H1 (cell line): ENCODE measurements at regions not wholly inside any gene's neighbourhood (a gene's known extent, or its start where the extent isn't known, plus 50 kb on each side); places are given as distances from the start of the nearest gene placed in this dataset.

ENCODE experiments used
- CTCF ChIA-PET: fragments of 300-600 bp; sonication (Branson Sonifier 250); formaldehyde crosslinking; loops from one replicate; lab custom pipeline; 2021; ENCODE audit not compliant: partially characterized antibody; lab: Charles Lee
- POLR2A ChIA-PET: fragments of 300-600 bp; sonication (Branson Sonifier 250); formaldehyde crosslinking; loops from one replicate; lab custom pipeline; 2021; ENCODE audit warnings: inconsistent platforms; ENCODE audit not compliant: partially characterized antibody; lab: Charles Lee
- DNase-seq, 2 experiments: peaks; one replicate each; pipeline versions ENCODE4 v3.0.0 to v3.0.0-alpha.2; 2010 to 2022; ENCODE audit warnings: low spot score in 2 of 2, low read depth in 1 of 2, mixed read lengths in 1 of 2
- FAIRE-seq: peaks from 2 replicates; lab custom pipeline; 2011; peaks lifted over from hg19 to GRCh38; lab: Jason Lieb, UNC
- H2AFZ ChIP-seq: 2 replicates; pipeline ENCODE4 v1.8.1; 2012; ENCODE audit warnings: low read length, inconsistent platforms
- H2AK5ac ChIP-seq: 2 replicates; pipeline ENCODE4 v1.6.1; 2013; ENCODE audit warnings: low read depth, low read length
- H2BK120ac ChIP-seq: replicated peaks from 2 replicates; pipeline ENCODE3; 2013; ENCODE audit warnings: low read depth, low read length, inconsistent platforms
- H2BK12ac ChIP-seq: 2 replicates; pipeline ENCODE4 v1.6.1; 2013; ENCODE audit warnings: low read depth, low read length
- H2BK15ac ChIP-seq: 2 replicates; pipeline ENCODE4 v1.6.1; 2013; ENCODE audit warnings: low read length
- H2BK20ac ChIP-seq: 2 replicates; pipeline ENCODE4 v1.6.1; 2013; ENCODE audit warnings: low read length
- H2BK5ac ChIP-seq: 2 replicates; pipeline ENCODE4 v1.6.1; 2013; ENCODE audit warnings: low read depth, low read length
- H3K14ac ChIP-seq: 2 replicates; pipeline ENCODE4 v1.6.1; 2013; ENCODE audit warnings: inconsistent platforms; ENCODE audit not compliant: insufficient read length
- H3K18ac ChIP-seq: 2 replicates; pipeline ENCODE4 v1.6.1; 2013; ENCODE audit warnings: low read length; ENCODE audit errors: extremely low read depth
- H3K23ac ChIP-seq: 2 replicates; pipeline ENCODE4 v1.6.1; 2013; ENCODE audit warnings: inconsistent platforms; ENCODE audit not compliant: insufficient read length
- H3K23me2 ChIP-seq: 2 replicates; pipeline ENCODE4 v1.6.1; 2013; ENCODE audit warnings: low read depth, low read length
- H3K27ac ChIP-seq: 2 replicates; pipeline ENCODE4 v1.6.1; 2011; ENCODE audit warnings: low read depth, low read length, inconsistent platforms
- H3K27me3 ChIP-seq, 4 experiments: replicated peaks in 1 of 4; 1 replicate in 1 of 4; 2 replicates in 3 of 4; pipeline versions ENCODE4 v1.6.1 to v1.8.1; 2011 to 2013; ENCODE audit warnings: low read length in 3 of 4, mild to moderate bottlenecking in 3 of 4, inconsistent platforms in 2 of 4, mixed read lengths in 2 of 4, moderate library complexity in 1 of 4; ENCODE audit not compliant: control insufficient read depth in 3 of 4, insufficient read depth in 3 of 4; ENCODE audit errors: extremely low read depth in 1 of 4
- H3K36me3 ChIP-seq, 4 experiments: 2 replicates each; pipeline versions ENCODE4 v1.6.1 to v1.8.1; 2011 to 2013; ENCODE audit warnings: mild to moderate bottlenecking in 4 of 4, low read length in 3 of 4, moderate library complexity in 2 of 4, control low read depth in 1 of 4, inconsistent platforms in 1 of 4; ENCODE audit not compliant: insufficient read depth in 4 of 4, control insufficient read depth in 2 of 4
- H3K4ac ChIP-seq: replicated peaks from 2 replicates; pipeline ENCODE3; 2013; ENCODE audit warnings: low read length, low read depth, mixed read lengths, inconsistent platforms; ENCODE audit not compliant: insufficient read length
- H3K4me1 ChIP-seq, 4 experiments: replicated peaks in 1 of 4; 1 replicate in 1 of 4; 2 replicates in 3 of 4; pipeline versions ENCODE4 v1.6.1 to v1.8.1; 2011 to 2013; ENCODE audit warnings: low read length in 3 of 4, inconsistent platforms in 2 of 4, mixed read lengths in 1 of 4; ENCODE audit not compliant: insufficient read depth in 4 of 4, control insufficient read depth in 3 of 4
- H3K4me2 ChIP-seq, 2 experiments: 2 replicates each; pipeline versions ENCODE4 v1.6.1 to v1.8.1; 2011 to 2013; ENCODE audit warnings: low read depth in 2 of 2, low read length in 2 of 2, control low read depth in 1 of 2, inconsistent platforms in 1 of 2, mild to moderate bottlenecking in 1 of 2; ENCODE audit not compliant: insufficient read depth in 1 of 2
- H3K4me3 ChIP-seq, 4 experiments: fragments of 200-600, 300-600 bp in 1 of 4; sonication (generic), shearing (Covaris generic), sonication (Bioruptor Twin) in 1 of 4; 2 replicates each; pipeline versions ENCODE4 v1.5.1 to v1.8.1; 2011 to 2016; ENCODE audit warnings: low read length in 4 of 4, low read depth in 3 of 4, control low read depth in 2 of 4, inconsistent platforms in 2 of 4, mild to moderate bottlenecking in 2 of 4, mixed read lengths in 1 of 4, moderate library complexity in 1 of 4; ENCODE audit not compliant: insufficient read depth in 2 of 4; ENCODE audit errors: extremely low read depth in 1 of 4
- H3K56ac ChIP-seq: replicated peaks from 2 replicates; pipeline ENCODE3; 2013; ENCODE audit warnings: low read depth, mild to moderate bottlenecking, mixed read lengths, low read length, inconsistent platforms; ENCODE audit not compliant: insufficient read length
- H3K79me1 ChIP-seq: 2 replicates; pipeline ENCODE4 v1.6.1; 2013; ENCODE audit warnings: low read depth, low read length, control low read depth
- H3K79me2 ChIP-seq, 2 experiments: 2 replicates each; pipeline versions ENCODE4 v1.6.1 to v1.8.1; 2012 to 2013; ENCODE audit warnings: low read length in 2 of 2, mild to moderate bottlenecking in 2 of 2, inconsistent platforms in 1 of 2; ENCODE audit not compliant: insufficient read depth in 2 of 2, control insufficient read depth in 1 of 2
- H3K9ac ChIP-seq, 4 experiments: replicated peaks in 1 of 4; 1 replicate in 1 of 4; 2 replicates in 3 of 4; pipeline versions ENCODE4 v1.6.1 to v1.8.1; 2011 to 2013; ENCODE audit warnings: low read depth in 3 of 4, low read length in 3 of 4, control low read depth in 2 of 4, mild to moderate bottlenecking in 2 of 4, moderate library complexity in 2 of 4, inconsistent platforms in 1 of 4; ENCODE audit errors: extremely low read depth in 1 of 4
- H3K9me3 ChIP-seq, 2 experiments: 2 replicates each; pipeline versions ENCODE4 v1.6.1 to v1.8.1; 2012 to 2013; ENCODE audit warnings: mild to moderate bottlenecking in 2 of 2, moderate library complexity in 2 of 2, control low read depth in 1 of 2, inconsistent platforms in 1 of 2, low read depth in 1 of 2, low read length in 1 of 2, mixed read lengths in 1 of 2; ENCODE audit not compliant: insufficient read depth in 2 of 2
- H4K20me1 ChIP-seq, 2 experiments: replicated peaks in 1 of 2; 2 replicates each; pipeline versions ENCODE3 to v1.8.1; 2011 to 2013; ENCODE audit warnings: inconsistent platforms in 2 of 2, low read length in 2 of 2, mild to moderate bottlenecking in 1 of 2; ENCODE audit not compliant: insufficient read depth in 2 of 2, control insufficient read depth in 1 of 2
- H4K5ac ChIP-seq: 2 replicates; pipeline ENCODE4 v1.6.1; 2013; ENCODE audit warnings: low read length, low read depth, mixed read lengths, inconsistent platforms; ENCODE audit not compliant: insufficient read length
- H4K8ac ChIP-seq: 2 replicates; pipeline ENCODE4 v1.8.0; 2013; ENCODE audit warnings: mild to moderate bottlenecking, moderate library complexity, low read length, inconsistent platforms; ENCODE audit not compliant: insufficient read depth; ENCODE audit errors: extremely low read depth
- H4K91ac ChIP-seq: replicated peaks from 2 replicates; pipeline ENCODE3; 2013; ENCODE audit warnings: low read length, mixed read lengths, inconsistent platforms; ENCODE audit not compliant: insufficient read length
- BCL11A ChIP-seq, 2 experiments: IDR thresholded peaks; one replicate each; pipeline ENCODE4 v1.6.1; 2011; ENCODE audit warnings: low read depth in 2 of 2, low read length in 2 of 2, mild to moderate bottlenecking in 2 of 2
- CBX5 ChIP-seq: fragments of 300-800, 300-1000 bp; sonication (generic); IDR thresholded peaks from 2 replicates; pipeline ENCODE4 v1.7.1; 2016; ENCODE audit warnings: antibody characterized with exemption, low read length, low read depth
- CEBPB ChIP-seq: IDR thresholded peaks from 2 replicates; pipeline ENCODE4 v1.6.1; 2012; ENCODE audit warnings: low read depth, low read length
- CHD1 ChIP-seq: IDR thresholded peaks from 2 replicates; pipeline ENCODE4 v1.6.1; 2012; ENCODE audit warnings: low read depth, low read length, improper control_type of control experiment
- CHD2 ChIP-seq: IDR thresholded peaks from 2 replicates; pipeline ENCODE4 v1.6.1; 2012; ENCODE audit warnings: low read length, improper control_type of control experiment
- EGR1 ChIP-seq: IDR thresholded peaks from 2 replicates; pipeline ENCODE4 v1.6.1; 2011; ENCODE audit warnings: low read depth, low read length, borderline replicate concordance
- FOSL1 ChIP-seq: IDR thresholded peaks from 2 replicates; pipeline ENCODE4 v1.6.1; 2011; ENCODE audit warnings: mild to moderate bottlenecking, low read depth, low read length, moderate library complexity; ENCODE audit not compliant: insufficient read depth
- GABPA ChIP-seq: IDR thresholded peaks from 2 replicates; pipeline ENCODE4 v1.6.1; 2011; ENCODE audit warnings: mild to moderate bottlenecking, low read length, moderate library complexity, borderline replicate concordance; ENCODE audit not compliant: insufficient read depth
- HDAC6 ChIP-seq: IDR thresholded peaks from one replicate; pipeline ENCODE4 v1.7.1; 2012; ENCODE audit warnings: low read depth, mild to moderate bottlenecking, inconsistent platforms, low read length, moderate library complexity
- KDM5A ChIP-seq: fragments of 200-600 bp; IDR thresholded peaks from 2 replicates; pipeline ENCODE4 v1.7.1; 2012; ENCODE audit warnings: mild to moderate bottlenecking, low read length, inconsistent platforms, mixed read lengths
- POLR2AphosphoS5 ChIP-seq: IDR thresholded peaks from 2 replicates; pipeline ENCODE4 v1.6.1; 2011; ENCODE audit warnings: low read depth, low read length
- POU5F1 ChIP-seq: IDR thresholded peaks from 2 replicates; pipeline ENCODE4 v1.6.1; 2011; ENCODE audit warnings: low read depth, mild to moderate bottlenecking, low read length, moderate library complexity
- SIX5 ChIP-seq: IDR thresholded peaks from 2 replicates; pipeline ENCODE4 v1.6.1; 2011; ENCODE audit warnings: mild to moderate bottlenecking, low read depth, low read length
- SUZ12 ChIP-seq: fragments of 200-600 bp; sonication (generic); IDR thresholded peaks from 2 replicates; pipeline ENCODE4 v1.6.1; 2012; ENCODE audit warnings: mild to moderate bottlenecking, inconsistent platforms, low read length, moderate library complexity, mixed read lengths
- WGBS, 2 experiments: shearing (Covaris generic) in 1 of 2; methylation state at CpG; one replicate each; pipeline versions ENCODE4 v1.1.6 to v1.1.7; 2013 to 2015; ENCODE audit warnings: low lambda C conversion rate in 2 of 2, mixed read lengths in 2 of 2, inconsistent platforms in 1 of 2, low coverage in 1 of 2, missing lambda C conversion rate in 1 of 2; ENCODE audit not compliant: insufficient replicate concordance in 2 of 2, insufficient coverage in 1 of 2, insufficient read length in 1 of 2; ENCODE audit errors: extremely low coverage in 1 of 2, missing lambda C conversion rate in 1 of 2; 5-methylcytosine and 5-hydroxymethylcytosine counted together

DNA sequence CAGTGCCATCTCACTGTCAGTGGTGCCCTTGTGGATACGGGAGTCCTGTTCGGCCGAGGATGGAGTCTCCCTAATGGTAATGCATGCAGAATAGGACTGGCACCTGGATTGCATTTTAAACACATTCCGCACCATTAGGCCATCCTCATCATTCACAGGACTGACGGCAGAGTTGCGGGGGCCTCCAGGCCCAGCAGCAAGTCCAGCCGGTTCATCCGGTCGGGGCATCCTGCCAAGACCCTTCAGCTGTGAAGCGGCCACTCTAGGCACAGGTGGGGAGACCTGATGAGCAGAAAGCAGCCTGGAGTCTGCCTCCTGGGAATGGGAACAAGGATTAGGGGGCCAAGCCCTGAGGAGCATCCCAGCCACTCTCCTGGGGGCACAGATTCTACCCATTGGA, 90.3 kb upstream of the XYLT1 start:
- no peak overlapping the region for H4K5ac ChIP-seq
- H2BK15ac ChIP-seq: no peak overlapping the region
- H2BK20ac ChIP-seq: no peak overlapping the region
- H3K36me3 ChIP-seq: no peaks in the 10 kb centered on the region
- no peak overlapping the region for H2AFZ ChIP-seq
- no peaks in the 10 kb centered on the region for H4K20me1 ChIP-seq
- no peak overlapping the region for H4K8ac ChIP-seq
- DNase-seq: no peak
- no peak for FAIRE-seq
- no peaks in the 10 kb centered on the region for H3K79me2 ChIP-seq
- ChIA-PET CTCF (interaction anchor here (1.4 to 4.3 kb wide), 2 partner anchors 16 to 18 kb away, joined by 4 to 22 read pairs; no protein-coding TSS in a partner anchor), POLR2A (no interaction called here)
- H3K9ac ChIP-seq: no peak overlapping the region
- no peaks in the 10 kb centered on the region for H3K23me2 ChIP-seq
- H3K4me2 ChIP-seq: no peak overlapping the region
- no peak overlapping the region for H2BK120ac ChIP-seq
- no peak overlapping the region for H3K14ac ChIP-seq
- no peak overlapping the region for H4K91ac ChIP-seq
- H3K4ac ChIP-seq: no peak overlapping the region
- no peak overlapping the region for H3K4me3 ChIP-seq
- no peak overlapping the region for H3K27ac ChIP-seq
- no peak overlapping the region for H3K23ac ChIP-seq
- no peaks in the 10 kb centered on the region for H3K27me3 ChIP-seq
- no peaks in the 10 kb centered on the region for H3K4me1 ChIP-seq
- H3K18ac ChIP-seq: no peak overlapping the region
- no peak overlapping the region for H2BK12ac ChIP-seq
- no peak overlapping the region for H2BK5ac ChIP-seq
- no peaks in the 10 kb centered on the region for H3K79me1 ChIP-seq
- no peak overlapping the region for H2AK5ac ChIP-seq
- WGBS, 2 experiments: 92% methylated on average over 10 of the region's 10 CpGs; no CpG with 5 or more reads in 1 of the 2 experiments
- H3K9me3 ChIP-seq: peaks cover 0 to 3% of the 10 kb centered on the region in 2 experiments; a peak in 1 of 4 replicates
- no peak overlapping the region for H3K56ac ChIP-seq
- TF ChIP-seq CEBPB: no peak
- TF ChIP-seq EGR1: no peak
- TF ChIP-seq BCL11A (IDR thresholded peaks at IDR 0.05; ENCODE audit: low read depth in 2 of 2, low read length in 2 of 2): no peak
- TF ChIP-seq GABPA: no peak
- no peak for TF ChIP-seq HDAC6
- TF ChIP-seq CBX5: no peak
- no peak for TF ChIP-seq CHD1
- TF ChIP-seq CHD2: no peak
- TF ChIP-seq KDM5A: no peak
- TF ChIP-seq SUZ12: no peak
- no peak for TF ChIP-seq SIX5
- TF ChIP-seq POLR2AphosphoS5: no peak
- TF ChIP-seq FOSL1: no peak
- no peak for TF ChIP-seq POU5F1
